ENCODE measurements at regions not wholly inside any gene's neighbourhood (a gene's known extent, or its start where the extent isn't known, plus 50 kb on each side); places are given as distances from the start of the nearest gene placed in this dataset.

- ChIA-PET POLR2A (no interaction called here), CTCF (interaction anchor here (1.1 kb wide), 1 partner anchor 50 kb away, joined by 3 read pairs; no protein-coding TSS in a partner anchor)
- in situ Hi-C loops (cut with HindIII; ENCODE audit: low pct_unique_long_range_greater_than_20kb, low sequenced_read_pairs) (no loop called here), intact Hi-C loops (cut with micrococcal nuclease; ENCODE audit: unreplicated experiment) (no loop called here)
- no TSS peak for BruUV-seq (replicated peaks)
- DNase-seq (ENCODE audit: low read depth, low spot score) (no peak), ATAC-seq (no peak)
- Histone ChIP-seq H3K27me3 (ENCODE audit: control insufficient read depth, insufficient read depth, low read length) (no peaks in the 10 kb centered on the region), H3K4me1 (ENCODE audit: control insufficient read depth, insufficient read depth, low read length) (peaks cover 41% of the 10 kb centered on the region), H3K9me3 (ENCODE audit: control insufficient read depth, insufficient read depth, low read depth, low read length) (no peaks in the 10 kb centered on the region), H3K36me3 (ENCODE audit: control insufficient read depth, insufficient read depth, low read length) (no peaks in the 10 kb centered on the region), H3K4me3 (ENCODE audit: low read depth in 2 of 2, low read length in 2 of 2) (peak overlapping the region; percentile 11 to 43), H3K27ac (ENCODE audit: low read length) (peak overlapping the region; percentile 100)
- TF ChIP-seq TCF7L2 (IDR thresholded peaks at IDR 0.05; ENCODE audit: low read depth, low read length) (no peak), POLR2AphosphoS5 (IDR thresholded peaks at IDR 0.05; ENCODE audit: low read depth, low read length) (no peak), SIN3A (IDR thresholded peaks at IDR 0.05; ENCODE audit: borderline replicate concordance, insufficient read depth, low read depth, low read length) (no peak)
- TF ChIP-seq, protein P1, sequence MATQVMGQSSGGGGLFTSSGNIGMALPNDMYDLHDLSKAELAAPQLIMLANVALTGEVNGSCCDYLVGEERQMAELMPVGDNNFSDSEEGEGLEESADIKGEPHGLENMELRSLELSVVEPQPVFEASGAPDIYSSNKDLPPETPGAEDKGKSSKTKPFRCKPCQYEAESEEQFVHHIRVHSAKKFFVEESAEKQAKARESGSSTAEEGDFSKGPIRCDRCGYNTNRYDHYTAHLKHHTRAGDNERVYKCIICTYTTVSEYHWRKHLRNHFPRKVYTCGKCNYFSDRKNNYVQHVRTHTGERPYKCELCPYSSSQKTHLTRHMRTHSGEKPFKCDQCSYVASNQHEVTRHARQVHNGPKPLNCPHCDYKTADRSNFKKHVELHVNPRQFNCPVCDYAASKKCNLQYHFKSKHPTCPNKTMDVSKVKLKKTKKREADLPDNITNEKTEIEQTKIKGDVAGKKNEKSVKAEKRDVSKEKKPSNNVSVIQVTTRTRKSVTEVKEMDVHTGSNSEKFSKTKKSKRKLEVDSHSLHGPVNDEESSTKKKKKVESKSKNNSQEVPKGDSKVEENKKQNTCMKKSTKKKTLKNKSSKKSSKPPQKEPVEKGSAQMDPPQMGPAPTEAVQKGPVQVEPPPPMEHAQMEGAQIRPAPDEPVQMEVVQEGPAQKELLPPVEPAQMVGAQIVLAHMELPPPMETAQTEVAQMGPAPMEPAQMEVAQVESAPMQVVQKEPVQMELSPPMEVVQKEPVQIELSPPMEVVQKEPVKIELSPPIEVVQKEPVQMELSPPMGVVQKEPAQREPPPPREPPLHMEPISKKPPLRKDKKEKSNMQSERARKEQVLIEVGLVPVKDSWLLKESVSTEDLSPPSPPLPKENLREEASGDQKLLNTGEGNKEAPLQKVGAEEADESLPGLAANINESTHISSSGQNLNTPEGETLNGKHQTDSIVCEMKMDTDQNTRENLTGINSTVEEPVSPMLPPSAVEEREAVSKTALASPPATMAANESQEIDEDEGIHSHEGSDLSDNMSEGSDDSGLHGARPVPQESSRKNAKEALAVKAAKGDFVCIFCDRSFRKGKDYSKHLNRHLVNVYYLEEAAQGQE (IDR thresholded peaks at IDR 0.05; ENCODE audit: insufficient read depth in 1 of 2, low read depth in 2 of 2, low read length in 1 of 2), result no peak
- TF ChIP-seq, protein P2, sequence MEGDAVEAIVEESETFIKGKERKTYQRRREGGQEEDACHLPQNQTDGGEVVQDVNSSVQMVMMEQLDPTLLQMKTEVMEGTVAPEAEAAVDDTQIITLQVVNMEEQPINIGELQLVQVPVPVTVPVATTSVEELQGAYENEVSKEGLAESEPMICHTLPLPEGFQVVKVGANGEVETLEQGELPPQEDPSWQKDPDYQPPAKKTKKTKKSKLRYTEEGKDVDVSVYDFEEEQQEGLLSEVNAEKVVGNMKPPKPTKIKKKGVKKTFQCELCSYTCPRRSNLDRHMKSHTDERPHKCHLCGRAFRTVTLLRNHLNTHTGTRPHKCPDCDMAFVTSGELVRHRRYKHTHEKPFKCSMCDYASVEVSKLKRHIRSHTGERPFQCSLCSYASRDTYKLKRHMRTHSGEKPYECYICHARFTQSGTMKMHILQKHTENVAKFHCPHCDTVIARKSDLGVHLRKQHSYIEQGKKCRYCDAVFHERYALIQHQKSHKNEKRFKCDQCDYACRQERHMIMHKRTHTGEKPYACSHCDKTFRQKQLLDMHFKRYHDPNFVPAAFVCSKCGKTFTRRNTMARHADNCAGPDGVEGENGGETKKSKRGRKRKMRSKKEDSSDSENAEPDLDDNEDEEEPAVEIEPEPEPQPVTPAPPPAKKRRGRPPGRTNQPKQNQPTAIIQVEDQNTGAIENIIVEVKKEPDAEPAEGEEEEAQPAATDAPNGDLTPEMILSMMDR (IDR thresholded peaks at IDR 0.05), result no peak
Measured at GRCh38 chr22:46062971-46063631, 86.1 kb upstream of the WNT7B start.

GRCh38 chr22:46063846-46064227 lies 86.5 kb upstream of the PPARA start:
- Histone ChIP-seq H3K27ac (ENCODE audit: low read length) (peak overlapping the region; percentile 100), H3K4me1 (ENCODE audit: control insufficient read depth, insufficient read depth, low read length) (peaks cover 43% of the 10 kb centered on the region), H3K4me3 (ENCODE audit: low read depth in 2 of 2, low read length in 2 of 2) (peak overlapping the region in 1 of 2 experiments; percentile 45; a peak in 2 of 4 replicates), H3K36me3 (ENCODE audit: control insufficient read depth, insufficient read depth, low read length) (no peaks in the 10 kb centered on the region), H3K27me3 (ENCODE audit: control insufficient read depth, insufficient read depth, low read length) (no peaks in the 10 kb centered on the region), H3K9me3 (ENCODE audit: control insufficient read depth, insufficient read depth, low read depth, low read length) (no peaks in the 10 kb centered on the region)
- no peak; the same call in 1 of the 2 replicates for ATAC-seq
- ChIA-PET POLR2A (no interaction called here), CTCF (no interaction called here)
- in situ Hi-C loops (cut with HindIII; ENCODE audit: low pct_unique_long_range_greater_than_20kb, low sequenced_read_pairs), result no loop called here
- BruUV-seq (replicated peaks), result no TSS peak
- no peak for TF ChIP-seq POLR2AphosphoS5 (IDR thresholded peaks at IDR 0.05; ENCODE audit: low read depth, low read length)
- TF ChIP-seq, protein P1 (IDR thresholded peaks at IDR 0.05; ENCODE audit: insufficient read depth in 1 of 2, low read depth in 2 of 2, low read length in 1 of 2), result no peak
- TF ChIP-seq, protein P2 (IDR thresholded peaks at IDR 0.05), result no peak
- TF ChIP-seq SIN3A (IDR thresholded peaks at IDR 0.05; ENCODE audit: borderline replicate concordance, insufficient read depth, low read depth, low read length), result no peak
- no peak for TF ChIP-seq TCF7L2 (IDR thresholded peaks at IDR 0.05; ENCODE audit: low read depth, low read length)
- no peak for DNase-seq (ENCODE audit: low read depth, low spot score)
- intact Hi-C loops (cut with micrococcal nuclease; ENCODE audit: unreplicated experiment), result no loop called here

All from Panc1 (cell line).